ENCODE measurements at regions not wholly inside any gene's neighbourhood (a gene's known extent, or its start where the extent isn't known, plus 50 kb on each side); places are given as distances from the start of the nearest gene placed in this dataset.

GRCh38 chr4:61068060-61068459, 132.1 kb upstream of the ADGRL3 start:
- TF ChIP-seq, protein P1, sequence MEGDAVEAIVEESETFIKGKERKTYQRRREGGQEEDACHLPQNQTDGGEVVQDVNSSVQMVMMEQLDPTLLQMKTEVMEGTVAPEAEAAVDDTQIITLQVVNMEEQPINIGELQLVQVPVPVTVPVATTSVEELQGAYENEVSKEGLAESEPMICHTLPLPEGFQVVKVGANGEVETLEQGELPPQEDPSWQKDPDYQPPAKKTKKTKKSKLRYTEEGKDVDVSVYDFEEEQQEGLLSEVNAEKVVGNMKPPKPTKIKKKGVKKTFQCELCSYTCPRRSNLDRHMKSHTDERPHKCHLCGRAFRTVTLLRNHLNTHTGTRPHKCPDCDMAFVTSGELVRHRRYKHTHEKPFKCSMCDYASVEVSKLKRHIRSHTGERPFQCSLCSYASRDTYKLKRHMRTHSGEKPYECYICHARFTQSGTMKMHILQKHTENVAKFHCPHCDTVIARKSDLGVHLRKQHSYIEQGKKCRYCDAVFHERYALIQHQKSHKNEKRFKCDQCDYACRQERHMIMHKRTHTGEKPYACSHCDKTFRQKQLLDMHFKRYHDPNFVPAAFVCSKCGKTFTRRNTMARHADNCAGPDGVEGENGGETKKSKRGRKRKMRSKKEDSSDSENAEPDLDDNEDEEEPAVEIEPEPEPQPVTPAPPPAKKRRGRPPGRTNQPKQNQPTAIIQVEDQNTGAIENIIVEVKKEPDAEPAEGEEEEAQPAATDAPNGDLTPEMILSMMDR (IDR thresholded peaks at IDR 0.05; ENCODE audit: borderline replicate concordance, insufficient read depth, low read depth, low read length): no peak
- no peak overlapping the region for H3K4me3 ChIP-seq (ENCODE audit: low read depth, low read length)

DNA sequence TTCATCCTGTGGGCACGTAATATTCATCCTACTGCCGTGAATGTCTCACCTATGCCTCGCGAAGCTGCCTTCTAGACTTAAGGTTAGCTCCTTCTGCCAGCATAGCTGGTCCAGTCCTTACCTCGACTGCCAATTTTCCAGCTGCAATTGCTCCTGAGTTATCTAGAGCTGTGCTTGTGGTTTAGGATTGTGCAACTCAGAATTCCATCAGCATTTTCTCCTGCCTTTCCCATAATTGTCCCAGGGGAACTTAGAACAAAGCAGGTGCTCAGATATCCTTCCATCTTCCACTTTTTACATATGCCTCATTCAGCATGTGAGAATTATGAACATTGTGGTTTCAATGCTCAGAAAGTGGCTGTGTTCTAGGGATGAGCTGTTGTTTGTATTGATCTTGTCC, 131.4 kb upstream of the ADGRL3 start:
- H3K4me3 ChIP-seq (ENCODE audit: low read depth, low read length): no peak overlapping the region
- TF ChIP-seq, protein P1 (IDR thresholded peaks at IDR 0.05; ENCODE audit: borderline replicate concordance, insufficient read depth, low read depth, low read length): no peak

GRCh38 chr4:61070269-61070668, 129.9 kb upstream of the ADGRL3 start:
- no peak overlapping the region for H3K4me3 ChIP-seq (ENCODE audit: low read depth, low read length)
- TF ChIP-seq, protein P1 (IDR thresholded peaks at IDR 0.05; ENCODE audit: borderline replicate concordance, insufficient read depth, low read depth, low read length): no peak

DNA sequence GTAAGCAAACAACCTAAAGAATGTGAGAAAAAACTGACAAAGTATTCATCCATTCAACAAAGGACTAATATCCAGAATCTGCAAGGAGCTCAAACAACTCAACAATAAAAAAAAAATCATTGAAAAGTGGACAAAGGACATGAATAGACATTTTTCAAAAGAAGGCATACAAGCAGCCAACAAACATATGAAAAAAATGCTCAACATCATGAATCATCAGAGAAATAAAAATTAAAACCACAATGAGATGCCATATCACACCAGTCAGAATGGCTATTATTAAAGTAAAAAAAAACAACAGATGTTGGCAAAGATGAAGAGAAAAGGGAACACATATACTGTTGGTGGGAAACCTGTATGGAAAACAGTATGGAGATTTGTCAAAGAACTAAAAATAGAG, 120.7 kb upstream of the ADGRL3 start:
- TF ChIP-seq, protein P1 (IDR thresholded peaks at IDR 0.05; ENCODE audit: borderline replicate concordance, insufficient read depth, low read depth, low read length): no peak

DNA sequence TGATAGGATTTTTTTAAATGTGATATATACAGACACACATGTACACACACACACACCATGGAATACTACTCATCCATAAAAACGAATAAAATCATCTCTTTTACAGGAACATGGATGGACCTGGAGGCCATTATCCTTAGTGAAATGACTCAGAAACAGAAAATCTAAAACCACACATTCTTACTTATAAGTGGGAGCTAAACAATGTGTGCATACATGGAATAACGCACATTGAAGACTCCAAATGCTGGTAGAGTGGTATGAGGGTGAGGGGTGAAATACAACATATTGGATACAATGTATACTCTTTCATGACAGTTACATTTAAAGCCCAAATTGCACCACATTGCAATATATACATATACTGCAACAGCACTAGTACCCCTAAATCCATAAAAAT, 120.2 kb upstream of the ADGRL3 start:
- TF ChIP-seq, protein P1 (IDR thresholded peaks at IDR 0.05; ENCODE audit: borderline replicate concordance, insufficient read depth, low read depth, low read length): no peak
- H3K4me3 ChIP-seq (ENCODE audit: low read depth, low read length): no peak overlapping the region

More for the DNA sequence above, 120.7 kb upstream of the ADGRL3 start:
- no peak overlapping the region for H3K4me3 ChIP-seq (ENCODE audit: low read depth, low read length)

GRCh38 chr4:61085534-61085933, 114.6 kb upstream of the ADGRL3 start:
- no peak overlapping the region for H3K4me3 ChIP-seq (ENCODE audit: low read depth, low read length)
- TF ChIP-seq, protein P1 (IDR thresholded peaks at IDR 0.05; ENCODE audit: borderline replicate concordance, insufficient read depth, low read depth, low read length): no peak

DNA sequence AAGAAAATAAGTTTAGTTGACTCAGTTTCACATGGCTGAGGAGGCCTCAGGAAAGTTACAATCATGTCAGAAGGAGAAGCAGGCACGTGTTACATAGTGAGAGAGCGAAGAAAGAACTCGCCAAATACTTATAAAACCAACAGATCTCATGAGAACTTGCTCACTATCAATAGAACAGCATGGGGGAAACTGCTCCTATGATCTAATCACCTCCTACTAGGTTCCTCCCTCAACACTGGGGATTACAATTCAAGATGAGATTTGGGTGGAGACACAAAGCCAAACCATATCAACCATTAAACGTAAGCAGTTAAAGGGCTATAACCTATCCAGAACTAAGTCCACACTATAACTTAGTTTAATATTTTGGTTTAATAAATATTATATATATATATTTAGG, 113.8 kb upstream of the ADGRL3 start:
- no peak overlapping the region for H3K4me3 ChIP-seq (ENCODE audit: low read depth, low read length)
- TF ChIP-seq, protein P1 (IDR thresholded peaks at IDR 0.05; ENCODE audit: borderline replicate concordance, insufficient read depth, low read depth, low read length): no peak
